HepG2 (cell line): ENCODE measurements at regions not wholly inside any gene's neighbourhood (a gene's known extent, or its start where the extent isn't known, plus 50 kb on each side); places are given as distances from the start of the nearest gene placed in this dataset.

Experiments used
- CTCF ChIP-seq: sonication (generic); formaldehyde crosslinking; IDR thresholded peaks from 2 replicates; pipeline ENCODE4 v1.5.0; 2020; ENCODE audit warnings: mild to moderate bottlenecking, missing genetic modification reagents, moderate library complexity
- FOXM1 ChIP-seq: sonication (generic); formaldehyde crosslinking; IDR thresholded peaks from 2 replicates; pipeline ENCODE4 v1.5.0; 2020; ENCODE audit warnings: missing genetic modification reagents
- HCFC1 ChIP-seq: fragments of 150-350 bp; IDR thresholded peaks from 2 replicates; pipeline ENCODE4 v1.6.1; 2014; ENCODE audit warnings: low read depth, low read length
- IRF2 ChIP-seq: IDR thresholded peaks from 2 replicates; pipeline ENCODE4 v1.6.1; 2018; ENCODE audit warnings: missing genetic modification reagents, missing compliant biosample characterization
- MAX ChIP-seq: IDR thresholded peaks from 2 replicates; pipeline ENCODE4 v1.6.1; 2012; ENCODE audit warnings: inconsistent platforms
- POLR2A ChIP-seq, 2 experiments: IDR thresholded peaks; 2 replicates each; pipeline ENCODE4 v1.6.1; 2011; ENCODE audit warnings: low read depth in 2 of 2, low read length in 2 of 2, mild to moderate bottlenecking in 1 of 2, moderate library complexity in 1 of 2; ENCODE audit not compliant: insufficient read depth in 1 of 2
- PREB ChIP-seq: sonication (generic); formaldehyde crosslinking; IDR thresholded peaks from 2 replicates; pipeline ENCODE4 v1.4.0; 2020; ENCODE audit warnings: missing genetic modification reagents
- ZHX1 ChIP-seq: sonication (generic); formaldehyde crosslinking; IDR thresholded peaks from 2 replicates; pipeline ENCODE4 v1.8.1; 2022; ENCODE audit warnings: low read depth, mild to moderate bottlenecking, missing genetic modification reagents
- ZNF7 ChIP-seq: IDR thresholded peaks from 2 replicates; pipeline ENCODE4 v1.6.1; 2016; ENCODE audit warnings: missing biosample characterization, missing genetic modification reagents

- TF ChIP-seq POLR2A (IDR thresholded peaks at IDR 0.05; ENCODE audit: insufficient read depth in 1 of 2, low read depth in 2 of 2, low read length in 2 of 2) = no peak
- no peak for TF ChIP-seq CTCF (CRISPR knock-in tag)
- no peak for TF ChIP-seq PREB
- no peak for TF ChIP-seq HCFC1
- TF ChIP-seq FOXM1 (CRISPR knock-in tag) = no peak
- no peak for TF ChIP-seq ZHX1
- TF ChIP-seq MAX = no peak
- no peak for TF ChIP-seq ZNF7
- no peak for TF ChIP-seq IRF2 (CRISPR knock-in tag)
Observed at GRCh38 chr1:229874136-229874535, 192.9 kb upstream of the GALNT2 start.
